ENCODE measurements at regions not wholly inside any gene's neighbourhood (a gene's known extent, or its start where the extent isn't known, plus 50 kb on each side); places are given as distances from the start of the nearest gene placed in this dataset.

GRCh38 chr14:65959563-65960024, 526.6 kb upstream of the CCDC196 start:
- no peaks in the 10 kb centered on the region for H3K4me1 ChIP-seq (ENCODE audit: insufficient read depth)
- no peaks in the 10 kb centered on the region for H3K27me3 ChIP-seq
- no peak overlapping the region for H2AFZ ChIP-seq

DNA sequence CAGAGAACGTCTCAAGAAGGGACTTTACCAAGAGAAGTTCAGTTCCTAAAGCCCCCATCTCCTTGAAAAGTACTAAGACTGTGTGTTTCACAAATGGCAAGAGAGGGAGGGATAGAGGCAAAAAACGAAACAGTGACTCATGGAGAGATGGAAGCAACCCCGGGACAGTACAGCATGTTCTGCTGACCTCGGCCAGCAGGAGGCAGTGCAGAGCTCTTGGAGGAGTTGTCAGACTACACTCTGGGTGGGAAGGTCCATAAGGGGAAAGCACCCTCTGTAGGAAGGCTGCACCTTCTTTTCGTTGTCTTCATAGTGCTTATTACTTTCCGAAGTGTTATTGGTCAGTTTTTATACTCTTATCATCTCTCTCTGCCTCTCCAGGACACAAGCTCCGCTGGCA, 525.2 kb upstream of the CCDC196 start:
- H3K79me2 ChIP-seq = no peaks in the 10 kb centered on the region
- DNase-seq (ENCODE audit: low spot score) = peak; percentile 58
- H2AFZ ChIP-seq = no peak overlapping the region
- H3K9me2 ChIP-seq (replicated peaks; ENCODE audit: insufficient read depth) = no peaks in the 10 kb centered on the region
- WGBS (ENCODE audit: low lambda C conversion rate, missing lambda C conversion rate) = 65% methylated on average over 7 of the region's 7 CpGs
- H3K4me2 ChIP-seq = no peak overlapping the region
- peak; percentile 52 for TF ChIP-seq CTCF (IDR thresholded peaks at IDR 0.05; ENCODE audit: poor library complexity)
- no peak for TF ChIP-seq EZH2phosphoT487 (IDR thresholded peaks at IDR 0.05; ENCODE audit: low read depth, severe bottlenecking, unreplicated experiment)
- no peaks in the 10 kb centered on the region for H3K9me3 ChIP-seq (ENCODE audit: low read depth)
- no peaks in the 10 kb centered on the region for H4K20me1 ChIP-seq (ENCODE audit: insufficient read depth, poor library complexity, severe bottlenecking)
- H3K27ac ChIP-seq = no peak overlapping the region
- no peaks in the 10 kb centered on the region for H3K27me3 ChIP-seq
- H3K4me3 ChIP-seq = no peak overlapping the region
- no peaks in the 10 kb centered on the region for H3K4me1 ChIP-seq (ENCODE audit: insufficient read depth)
- no peaks in the 10 kb centered on the region for H3K36me3 ChIP-seq (replicated peaks; ENCODE audit: insufficient read depth, low read depth)

More at GRCh38 chr14:65959563-65960024, 526.6 kb upstream of the CCDC196 start:
- 85% methylated on average over 2 of the region's 2 CpGs for WGBS (ENCODE audit: low lambda C conversion rate, missing lambda C conversion rate)
- H3K27ac ChIP-seq = no peak overlapping the region
- no peaks in the 10 kb centered on the region for H3K9me3 ChIP-seq (ENCODE audit: low read depth)
- H4K20me1 ChIP-seq (ENCODE audit: insufficient read depth, poor library complexity, severe bottlenecking) = no peaks in the 10 kb centered on the region
- no peak for DNase-seq (ENCODE audit: low spot score)
- H3K4me2 ChIP-seq = no peak overlapping the region
- H3K36me3 ChIP-seq (replicated peaks; ENCODE audit: insufficient read depth, low read depth) = no peaks in the 10 kb centered on the region
- no peak overlapping the region for H3K4me3 ChIP-seq
- no peaks in the 10 kb centered on the region for H3K79me2 ChIP-seq
- no peaks in the 10 kb centered on the region for H3K9me2 ChIP-seq (replicated peaks; ENCODE audit: insufficient read depth)
- TF ChIP-seq CTCF (IDR thresholded peaks at IDR 0.05; ENCODE audit: poor library complexity) (no peak), EZH2 (IDR thresholded peaks at IDR 0.05; ENCODE audit: borderline replicate concordance) (no peak), EZH2phosphoT487 (IDR thresholded peaks at IDR 0.05; ENCODE audit: low read depth, severe bottlenecking, unreplicated experiment) (no peak)

GRCh38 chr14:65962952-65963351, 523.2 kb upstream of the CCDC196 start:
- Histone ChIP-seq H3K9me2 (replicated peaks; ENCODE audit: insufficient read depth) (no peaks in the 10 kb centered on the region), H4K20me1 (ENCODE audit: insufficient read depth, poor library complexity, severe bottlenecking) (no peaks in the 10 kb centered on the region), H3K4me1 (ENCODE audit: insufficient read depth) (no peaks in the 10 kb centered on the region), H2AFZ (no peak overlapping the region), H3K27ac (no peak overlapping the region), H3K27me3 (no peaks in the 10 kb centered on the region), H3K4me2 (no peak overlapping the region), H3K36me3 (replicated peaks; ENCODE audit: insufficient read depth, low read depth) (no peaks in the 10 kb centered on the region), H3K4me3 (no peak overlapping the region), H3K9me3 (ENCODE audit: low read depth) (no peaks in the 10 kb centered on the region), H3K79me2 (no peaks in the 10 kb centered on the region)
- WGBS (ENCODE audit: low lambda C conversion rate, missing lambda C conversion rate) = 48% methylated on average over 3 of the region's 3 CpGs
- DNase-seq (ENCODE audit: low spot score) = peak; percentile 33
- TF ChIP-seq CTCF (IDR thresholded peaks at IDR 0.05; ENCODE audit: poor library complexity) = no peak
- no peak for TF ChIP-seq EZH2 (IDR thresholded peaks at IDR 0.05; ENCODE audit: borderline replicate concordance)
- no peak for TF ChIP-seq EZH2phosphoT487 (IDR thresholded peaks at IDR 0.05; ENCODE audit: low read depth, severe bottlenecking, unreplicated experiment)

GRCh38 chr14:65964366-65964765, 521.8 kb upstream of the CCDC196 start:
- WGBS (ENCODE audit: low lambda C conversion rate, missing lambda C conversion rate) = 78% methylated on average over 2 of the region's 2 CpGs
- no peaks in the 10 kb centered on the region for H3K27me3 ChIP-seq
- H3K4me2 ChIP-seq = no peak overlapping the region
- H3K9me3 ChIP-seq (ENCODE audit: low read depth) = no peaks in the 10 kb centered on the region
- H2AFZ ChIP-seq = no peak overlapping the region
- H3K4me1 ChIP-seq (ENCODE audit: insufficient read depth) = no peaks in the 10 kb centered on the region
- H3K9me2 ChIP-seq (replicated peaks; ENCODE audit: insufficient read depth) = no peaks in the 10 kb centered on the region
- H3K36me3 ChIP-seq (replicated peaks; ENCODE audit: insufficient read depth, low read depth) = no peaks in the 10 kb centered on the region
- H3K79me2 ChIP-seq = no peaks in the 10 kb centered on the region
- TF ChIP-seq EZH2phosphoT487 (IDR thresholded peaks at IDR 0.05; ENCODE audit: low read depth, severe bottlenecking, unreplicated experiment) = no peak
- no peak for TF ChIP-seq CTCF (IDR thresholded peaks at IDR 0.05; ENCODE audit: poor library complexity)
- no peak for TF ChIP-seq EZH2 (IDR thresholded peaks at IDR 0.05; ENCODE audit: borderline replicate concordance)
- DNase-seq (ENCODE audit: low spot score) = no peak
- no peaks in the 10 kb centered on the region for H4K20me1 ChIP-seq (ENCODE audit: insufficient read depth, poor library complexity, severe bottlenecking)
- H3K27ac ChIP-seq = no peak overlapping the region
- H3K4me3 ChIP-seq = no peak overlapping the region

All from hepatocyte (in vitro differentiated cells).